ENCODE measurements at regions not wholly inside any gene's neighbourhood (a gene's known extent, or its start where the extent isn't known, plus 50 kb on each side); places are given as distances from the start of the nearest gene placed in this dataset.

GRCh38 chr3:24616110-24616829, 121.6 kb upstream of the THRB start:
- H3K36me3 ChIP-seq: no peaks in the 10 kb centered on the region
- intact Hi-C loops (cut with DNase I; ENCODE audit: low total_unique reads): no loop called here
- DNase-seq: no peak
- TF ChIP-seq CTCF (IDR thresholded peaks at IDR 0.05): no peak
- no peak for TF ChIP-seq POLR2A (IDR thresholded peaks at IDR 0.05)
- H3K4me1 ChIP-seq: no peaks in the 10 kb centered on the region
- H3K27ac ChIP-seq: no peak overlapping the region
- H3K4me3 ChIP-seq: no peak overlapping the region
- H3K9me3 ChIP-seq: no peaks in the 10 kb centered on the region
- no peaks in the 10 kb centered on the region for H3K27me3 ChIP-seq

- Histone ChIP-seq H3K36me3 (no peaks in the 10 kb centered on the region), H3K27ac (no peak overlapping the region), H3K4me3 (no peak overlapping the region), H3K4me1 (no peaks in the 10 kb centered on the region), H3K27me3 (no peaks in the 10 kb centered on the region), H3K9me3 (no peaks in the 10 kb centered on the region)
- no peak for TF ChIP-seq CTCF (IDR thresholded peaks at IDR 0.05)
- intact Hi-C loops (cut with DNase I; ENCODE audit: low total_unique reads): no loop called here
- DNase-seq: no peak
Measured at GRCh38 chr3:24622138-24622537, 127.5 kb upstream of the THRB start.

GRCh38 chr3:24622696-24623225, 128.1 kb upstream of the THRB start:
- Histone ChIP-seq H3K9me3 (no peaks in the 10 kb centered on the region), H3K27ac (no peak overlapping the region), H3K4me3 (no peak overlapping the region), H3K27me3 (no peaks in the 10 kb centered on the region), H3K36me3 (no peaks in the 10 kb centered on the region), H3K4me1 (no peaks in the 10 kb centered on the region)
- TF ChIP-seq CTCF (IDR thresholded peaks at IDR 0.05) (no peak), POLR2A (IDR thresholded peaks at IDR 0.05) (no peak)
- DNase-seq: no peak
- intact Hi-C loops (cut with DNase I; ENCODE audit: low total_unique reads): no loop called here

- no peak overlapping the region for H3K27ac ChIP-seq
- intact Hi-C loops (cut with DNase I; ENCODE audit: low total_unique reads): no loop called here
- no peak for TF ChIP-seq CTCF (IDR thresholded peaks at IDR 0.05)
Measured at GRCh38 chr3:24623657-24624056, 129.0 kb upstream of the THRB start.

GRCh38 chr3:24624938-24625681, 130.5 kb upstream of the THRB start:
- H3K4me1 ChIP-seq: no peaks in the 10 kb centered on the region
- H3K36me3 ChIP-seq: no peaks in the 10 kb centered on the region
- H3K27ac ChIP-seq: no peak overlapping the region
- H3K9me3 ChIP-seq: no peaks in the 10 kb centered on the region
- DNase-seq: no peak
- TF ChIP-seq POLR2A (IDR thresholded peaks at IDR 0.05): no peak
- no peak for TF ChIP-seq CTCF (IDR thresholded peaks at IDR 0.05)
- no peak overlapping the region for H3K4me3 ChIP-seq
- intact Hi-C loops (cut with DNase I; ENCODE audit: low total_unique reads): no loop called here
- no peaks in the 10 kb centered on the region for H3K27me3 ChIP-seq

More at GRCh38 chr3:24623657-24624056, 129.0 kb upstream of the THRB start:
- H3K36me3 ChIP-seq: no peaks in the 10 kb centered on the region
- no peak overlapping the region for H3K4me3 ChIP-seq
- no peak for DNase-seq
- no peaks in the 10 kb centered on the region for H3K4me1 ChIP-seq
- no peaks in the 10 kb centered on the region for H3K27me3 ChIP-seq
- H3K9me3 ChIP-seq: no peaks in the 10 kb centered on the region
